ENCODE measurements at regions not wholly inside any gene's neighbourhood (a gene's known extent, or its start where the extent isn't known, plus 50 kb on each side); places are given as distances from the start of the nearest gene placed in this dataset.

DNA sequence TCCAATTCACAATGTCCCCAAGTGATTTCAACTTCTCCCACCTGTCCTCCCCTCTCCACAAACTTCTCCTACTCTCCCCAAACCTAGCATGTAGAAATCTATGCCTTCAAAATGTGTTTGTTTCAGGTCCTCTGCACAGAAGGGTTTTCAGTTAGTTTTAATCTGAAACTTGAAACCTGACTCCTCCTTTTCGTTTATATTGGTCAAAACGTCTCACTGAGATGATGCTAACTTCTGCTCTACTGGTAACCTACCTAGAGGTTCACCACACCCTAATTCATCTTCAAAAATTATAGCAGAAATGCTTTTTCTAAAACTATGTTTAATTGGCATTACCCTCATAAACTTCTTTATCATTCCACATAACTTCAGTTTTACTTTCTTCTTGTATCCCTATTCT lies 401.8 kb upstream of the ADAMTS16 start:
- no peaks in the 10 kb centered on the region for H3K27me3 Mint-ChIP-seq
- DNase-seq, result no peak
- peaks cover 22 to 33% of the 10 kb centered on the region in 2 donors for H3K9me3 Mint-ChIP-seq
- H3K4me3 Mint-ChIP-seq, result no peak overlapping the region
- H3K27ac Mint-ChIP-seq, result no peak overlapping the region
- no peaks in the 10 kb centered on the region for H3K4me1 Mint-ChIP-seq (ENCODE audit: low read depth in 2 of 2)
- ATAC-seq (replicated peaks), result no peak
- H3K36me3 Mint-ChIP-seq (ENCODE audit: insufficient read depth), result peaks cover 2% of the 10 kb centered on the region

DNA sequence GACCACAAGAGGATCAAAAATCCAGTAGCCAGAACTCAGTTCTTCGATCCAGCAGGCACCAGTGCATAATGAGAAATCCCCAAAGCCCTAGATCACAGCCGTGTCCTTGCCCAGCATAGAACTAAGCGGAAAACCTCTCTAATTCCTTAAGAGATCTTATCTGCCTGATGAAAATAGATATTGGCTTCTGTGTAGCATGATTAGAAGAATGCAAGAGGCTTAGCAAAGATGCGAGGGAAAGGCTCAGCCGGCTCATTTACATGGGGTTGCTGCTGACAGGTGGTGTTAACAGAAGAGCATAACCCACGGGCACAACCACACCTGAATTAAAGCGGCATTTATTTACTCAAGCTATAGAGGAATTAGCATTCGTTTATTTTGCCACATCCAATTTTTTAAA lies 400.0 kb upstream of the ADAMTS16 start:
- ATAC-seq (replicated peaks) (no peak), DNase-seq (no peak)
- H3K27ac Mint-ChIP-seq, result no peak overlapping the region
- H3K4me1 Mint-ChIP-seq (ENCODE audit: low read depth in 2 of 2), result no peaks in the 10 kb centered on the region
- H3K36me3 Mint-ChIP-seq (ENCODE audit: insufficient read depth), result peaks cover 2% of the 10 kb centered on the region
- peaks cover 18 to 24% of the 10 kb centered on the region in 2 donors for H3K9me3 Mint-ChIP-seq
- no peaks in the 10 kb centered on the region for H3K27me3 Mint-ChIP-seq
- H3K4me3 Mint-ChIP-seq, result no peak overlapping the region

DNA sequence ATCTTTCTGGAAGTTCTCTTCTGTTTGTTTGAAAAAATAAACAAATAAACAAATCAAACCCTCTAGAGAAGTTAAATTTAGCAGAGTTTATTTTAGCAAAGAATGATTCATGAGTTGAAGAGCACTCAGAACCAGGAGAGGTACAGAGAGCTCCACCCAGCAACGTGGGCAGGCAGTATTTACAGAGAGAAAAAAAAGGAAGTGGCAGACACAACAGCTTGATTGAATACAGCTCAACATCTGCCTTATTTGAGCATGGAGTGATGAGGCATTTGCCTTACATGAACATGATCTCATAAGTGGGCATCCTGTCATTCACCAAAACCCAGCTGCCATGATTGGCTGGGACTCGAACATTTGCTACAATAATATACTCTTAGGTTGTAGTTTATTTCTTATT lies 381.6 kb upstream of the ADAMTS16 start:
- Mint-ChIP-seq H3K9me3 (peaks cover 0 to 17% of the 10 kb centered on the region in 2 donors), H3K27me3 (no peaks in the 10 kb centered on the region), H3K36me3 (ENCODE audit: insufficient read depth) (peaks cover 3% of the 10 kb centered on the region), H3K4me1 (ENCODE audit: low read depth in 2 of 2) (no peaks in the 10 kb centered on the region), H3K27ac (no peak overlapping the region), H3K4me3 (no peak overlapping the region)
- DNase-seq (no peak), ATAC-seq (replicated peaks) (no peak)

DNA sequence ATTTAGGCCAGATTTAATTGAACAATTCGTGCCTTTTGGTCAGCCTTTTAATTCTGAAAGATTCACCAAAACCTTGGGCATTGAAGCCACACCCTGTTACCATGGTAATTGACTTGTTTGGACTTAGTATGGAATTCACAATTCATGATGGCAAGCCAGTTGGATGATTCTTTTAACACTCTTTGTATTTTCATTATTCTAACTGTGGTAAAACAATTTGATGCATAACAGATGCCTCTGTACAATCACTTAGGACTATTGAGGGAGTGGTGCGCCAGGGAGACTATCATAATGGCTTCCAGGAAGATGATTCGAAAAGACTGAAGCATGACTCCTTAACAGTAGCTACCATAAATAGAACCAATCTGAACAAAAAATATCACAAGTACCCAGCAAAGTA lies 381.1 kb upstream of the ADAMTS16 start:
- Mint-ChIP-seq H3K27ac (no peak overlapping the region), H3K4me1 (ENCODE audit: low read depth in 2 of 2) (no peaks in the 10 kb centered on the region), H3K36me3 (ENCODE audit: insufficient read depth) (peaks cover 3% of the 10 kb centered on the region), H3K4me3 (no peak overlapping the region), H3K27me3 (no peaks in the 10 kb centered on the region), H3K9me3 (peaks cover 0 to 17% of the 10 kb centered on the region in 2 donors)
- DNase-seq (no peak), ATAC-seq (replicated peaks) (no peak)

DNA sequence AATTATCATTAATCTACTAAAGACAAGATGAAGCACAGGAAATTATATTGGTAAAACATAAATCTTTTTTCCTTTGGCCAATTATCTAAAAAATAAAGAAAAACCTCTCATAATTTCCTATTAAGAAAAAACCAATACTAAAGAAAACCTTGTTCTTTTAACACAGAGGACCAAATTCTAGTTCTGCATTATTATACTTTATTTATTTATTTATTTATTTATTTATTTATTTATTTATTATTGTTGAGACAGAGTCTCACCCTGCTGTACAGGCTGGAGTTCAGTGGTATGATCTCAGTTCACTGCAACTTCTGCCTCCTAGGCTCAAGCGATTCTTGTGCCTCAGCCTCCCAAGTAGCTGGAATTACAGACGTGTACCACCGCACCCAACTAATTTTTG lies 377.8 kb upstream of the ADAMTS16 start:
- no peaks in the 10 kb centered on the region for H3K27me3 Mint-ChIP-seq
- no peak for ATAC-seq (replicated peaks)
- no peak overlapping the region for H3K27ac Mint-ChIP-seq
- H3K4me3 Mint-ChIP-seq, result no peak overlapping the region
- no peak for DNase-seq
- H3K36me3 Mint-ChIP-seq (ENCODE audit: insufficient read depth), result peaks cover 3% of the 10 kb centered on the region
- no peaks in the 10 kb centered on the region for H3K4me1 Mint-ChIP-seq (ENCODE audit: low read depth in 2 of 2)
- peaks cover 3 to 7% of the 10 kb centered on the region in 2 donors for H3K9me3 Mint-ChIP-seq

DNA sequence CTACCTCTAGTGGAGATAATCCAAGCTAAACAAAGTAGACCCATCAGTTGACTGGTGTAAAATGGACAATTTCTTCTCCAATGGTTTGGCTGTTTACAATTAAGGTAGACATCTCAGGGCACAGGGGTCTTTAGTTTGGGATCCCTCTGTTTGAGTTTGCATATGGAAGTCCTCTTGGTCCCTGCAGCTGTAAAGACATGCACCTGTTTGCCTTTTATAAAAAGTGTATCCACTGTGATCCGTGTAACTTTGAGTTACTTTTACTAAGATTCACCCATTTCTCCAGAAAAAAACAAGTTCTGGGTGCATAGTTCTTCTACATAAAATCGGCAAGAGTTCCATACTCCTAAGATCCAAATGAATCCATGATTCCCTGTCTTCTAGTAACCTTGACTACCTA lies 374.7 kb upstream of the ADAMTS16 start:
- Mint-ChIP-seq H3K27me3 (no peaks in the 10 kb centered on the region), H3K4me3 (no peak overlapping the region), H3K4me1 (ENCODE audit: low read depth in 2 of 2) (no peaks in the 10 kb centered on the region), H3K36me3 (ENCODE audit: insufficient read depth) (peaks cover 3% of the 10 kb centered on the region), H3K9me3 (peaks cover 3 to 18% of the 10 kb centered on the region in 2 donors), H3K27ac (no peak overlapping the region)
- DNase-seq (no peak), ATAC-seq (replicated peaks) (no peak)

DNA sequence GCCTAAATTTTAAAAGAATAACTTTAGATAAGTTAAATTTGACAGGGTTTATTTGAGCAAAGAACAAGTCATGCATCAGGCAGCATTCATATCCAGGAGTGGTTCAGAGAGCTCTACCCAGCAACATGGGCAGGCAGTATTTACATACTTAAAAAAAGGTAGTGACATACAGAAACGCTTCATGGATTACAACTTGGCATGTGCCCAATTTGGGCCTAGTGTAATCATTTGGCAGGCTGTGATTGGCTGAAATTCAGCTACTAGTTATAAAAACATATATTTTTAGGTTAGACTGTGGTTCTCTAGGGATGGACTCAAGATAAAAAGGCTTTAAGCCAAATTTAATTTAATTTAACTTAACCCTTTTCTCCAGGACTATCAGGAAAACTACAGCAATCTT lies 374.0 kb upstream of the ADAMTS16 start:
- H3K36me3 Mint-ChIP-seq (ENCODE audit: insufficient read depth), result peaks cover 3% of the 10 kb centered on the region
- no peak overlapping the region for H3K4me3 Mint-ChIP-seq
- H3K9me3 Mint-ChIP-seq, result peaks cover 3 to 18% of the 10 kb centered on the region in 2 donors
- no peak for DNase-seq
- ATAC-seq (replicated peaks), result no peak
- H3K4me1 Mint-ChIP-seq (ENCODE audit: low read depth in 2 of 2), result no peaks in the 10 kb centered on the region
- H3K27me3 Mint-ChIP-seq, result no peaks in the 10 kb centered on the region
- H3K27ac Mint-ChIP-seq, result no peak overlapping the region

DNA sequence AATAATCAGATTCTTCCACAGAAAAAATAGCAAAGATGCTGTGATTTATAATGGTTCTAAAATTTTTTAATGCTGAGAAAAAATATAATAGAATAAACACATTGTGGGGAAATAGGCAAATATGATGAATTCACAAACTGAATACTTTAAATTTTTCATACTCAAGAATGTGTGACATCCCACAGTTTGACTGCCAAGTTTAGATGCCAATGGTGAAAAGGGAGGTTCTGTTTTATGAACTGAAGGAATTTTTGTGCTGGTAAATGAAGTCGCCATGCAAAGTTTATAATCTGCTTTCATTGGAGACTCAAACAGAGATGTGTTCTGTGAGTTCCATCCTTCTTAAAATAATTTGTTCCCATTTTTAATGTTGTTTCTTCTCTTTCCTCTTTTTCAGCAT lies 367.5 kb upstream of the ADAMTS16 start:
- Mint-ChIP-seq H3K27me3 (no peaks in the 10 kb centered on the region), H3K36me3 (ENCODE audit: insufficient read depth) (no peaks in the 10 kb centered on the region), H3K4me1 (ENCODE audit: low read depth in 2 of 2) (no peaks in the 10 kb centered on the region), H3K4me3 (no peak overlapping the region), H3K27ac (no peak overlapping the region), H3K9me3 (peaks cover 0 to 11% of the 10 kb centered on the region in 2 donors)
- DNase-seq (no peak), ATAC-seq (replicated peaks) (no peak)

DNA sequence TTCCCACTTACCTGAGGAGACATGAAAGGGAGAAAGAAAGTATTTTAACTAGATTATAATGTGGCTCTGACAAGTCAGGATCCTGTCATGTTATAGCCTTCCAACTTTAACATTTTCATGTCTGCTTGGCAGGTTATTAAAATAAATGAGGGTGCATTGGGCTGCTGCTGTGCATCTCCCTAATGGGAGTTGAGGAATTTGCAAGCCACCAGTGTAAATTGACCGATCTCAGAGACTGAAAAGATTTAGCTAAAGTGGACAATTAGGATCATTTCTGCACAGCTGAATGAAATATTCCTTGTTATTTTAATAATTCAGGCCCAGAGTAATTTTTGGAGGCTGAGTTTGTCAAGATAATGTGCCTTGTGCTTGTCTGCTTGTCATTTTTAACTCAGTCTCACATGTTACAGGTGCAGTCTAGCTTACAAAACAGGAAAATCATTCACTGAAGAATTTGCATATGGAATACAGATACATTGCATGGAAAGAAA lies 366.3 kb upstream of the ADAMTS16 start:
- H3K4me1 Mint-ChIP-seq (ENCODE audit: low read depth in 2 of 2), result no peaks in the 10 kb centered on the region
- ATAC-seq (replicated peaks) (no peak), DNase-seq (no peak)
- H3K27ac Mint-ChIP-seq, result no peak overlapping the region
- H3K27me3 Mint-ChIP-seq, result no peaks in the 10 kb centered on the region
- H3K36me3 Mint-ChIP-seq (ENCODE audit: insufficient read depth), result no peaks in the 10 kb centered on the region
- no peak overlapping the region for H3K4me3 Mint-ChIP-seq
- H3K9me3 Mint-ChIP-seq, result peaks cover 1 to 8% of the 10 kb centered on the region in 2 donors

DNA sequence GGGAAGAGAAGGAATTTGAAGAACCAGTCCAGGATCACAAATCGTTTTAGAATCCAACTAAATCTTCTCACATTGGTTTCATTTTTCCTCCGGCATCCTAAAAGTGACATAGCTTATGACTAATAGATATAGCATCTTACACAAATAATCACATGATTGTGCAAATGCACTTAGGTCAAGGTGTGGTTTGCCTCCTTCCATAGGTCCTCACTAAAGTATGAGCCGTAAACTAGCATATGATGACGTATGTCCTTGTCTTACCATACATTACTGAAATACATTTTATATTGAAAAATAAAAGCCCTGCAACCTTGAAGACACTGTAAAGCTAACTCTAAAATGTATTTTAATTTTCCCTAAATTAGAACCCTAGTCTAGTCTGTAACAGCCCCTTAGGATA lies 362.7 kb upstream of the ADAMTS16 start:
- no peak overlapping the region for H3K4me3 Mint-ChIP-seq
- H3K27me3 Mint-ChIP-seq, result no peaks in the 10 kb centered on the region
- H3K4me1 Mint-ChIP-seq (ENCODE audit: low read depth in 2 of 2), result no peaks in the 10 kb centered on the region
- H3K27ac Mint-ChIP-seq, result no peak overlapping the region
- H3K36me3 Mint-ChIP-seq (ENCODE audit: insufficient read depth), result no peaks in the 10 kb centered on the region
- ATAC-seq (replicated peaks) (no peak), DNase-seq (no peak)
- H3K9me3 Mint-ChIP-seq, result peaks cover 6 to 9% of the 10 kb centered on the region in 2 donors

DNA sequence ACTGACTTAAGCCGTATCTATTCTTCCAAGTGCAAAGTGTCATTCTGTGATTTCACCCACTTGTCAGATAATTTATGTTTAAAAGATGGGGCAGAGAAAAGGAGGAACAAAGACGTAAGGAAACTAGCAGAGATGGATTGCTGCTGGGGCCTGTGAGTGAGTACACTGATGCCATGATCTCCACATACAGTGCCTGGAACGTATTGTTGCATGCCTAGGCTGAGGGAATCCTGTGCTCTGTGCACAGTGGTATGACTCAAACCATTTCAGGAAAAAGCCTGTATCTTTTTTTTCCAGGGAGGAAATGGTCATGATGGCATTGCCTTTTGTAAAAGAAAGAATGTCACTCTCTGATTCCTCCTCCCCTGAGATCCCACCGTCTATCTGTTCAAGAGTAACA lies 359.5 kb upstream of the ADAMTS16 start:
- no peak overlapping the region for H3K4me3 Mint-ChIP-seq
- DNase-seq (no peak), ATAC-seq (replicated peaks) (no peak)
- H3K27me3 Mint-ChIP-seq, result no peaks in the 10 kb centered on the region
- H3K36me3 Mint-ChIP-seq (ENCODE audit: insufficient read depth), result no peaks in the 10 kb centered on the region
- peaks cover 16 to 18% of the 10 kb centered on the region in 2 donors for H3K9me3 Mint-ChIP-seq
- H3K27ac Mint-ChIP-seq, result no peak overlapping the region
- H3K4me1 Mint-ChIP-seq (ENCODE audit: low read depth in 2 of 2), result no peaks in the 10 kb centered on the region

DNA sequence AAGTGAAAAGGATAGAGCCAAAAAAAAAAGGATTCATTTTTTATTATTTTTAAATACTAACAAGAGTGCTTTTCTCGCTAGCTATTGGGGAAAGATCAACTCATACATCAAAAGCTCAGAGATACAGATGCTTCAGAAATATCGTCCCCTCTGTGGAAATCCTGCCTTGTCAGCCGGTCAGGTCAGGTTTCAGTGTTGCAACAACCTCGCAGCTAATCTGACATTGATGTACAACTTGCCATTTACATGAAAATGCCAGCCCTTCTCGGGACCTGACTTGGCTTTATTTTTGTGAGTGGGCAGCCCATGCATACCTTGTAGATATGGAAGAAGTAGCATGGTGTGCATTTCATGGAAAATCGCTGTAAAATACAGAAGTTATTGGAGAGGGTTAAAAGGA lies 358.8 kb upstream of the ADAMTS16 start:
- Mint-ChIP-seq H3K36me3 (ENCODE audit: insufficient read depth) (no peaks in the 10 kb centered on the region), H3K9me3 (peaks cover 18 to 25% of the 10 kb centered on the region in 2 donors), H3K4me3 (no peak overlapping the region), H3K27ac (no peak overlapping the region), H3K4me1 (ENCODE audit: low read depth in 2 of 2) (no peaks in the 10 kb centered on the region), H3K27me3 (no peaks in the 10 kb centered on the region)
- ATAC-seq (replicated peaks) (no peak), DNase-seq (no peak)

DNA sequence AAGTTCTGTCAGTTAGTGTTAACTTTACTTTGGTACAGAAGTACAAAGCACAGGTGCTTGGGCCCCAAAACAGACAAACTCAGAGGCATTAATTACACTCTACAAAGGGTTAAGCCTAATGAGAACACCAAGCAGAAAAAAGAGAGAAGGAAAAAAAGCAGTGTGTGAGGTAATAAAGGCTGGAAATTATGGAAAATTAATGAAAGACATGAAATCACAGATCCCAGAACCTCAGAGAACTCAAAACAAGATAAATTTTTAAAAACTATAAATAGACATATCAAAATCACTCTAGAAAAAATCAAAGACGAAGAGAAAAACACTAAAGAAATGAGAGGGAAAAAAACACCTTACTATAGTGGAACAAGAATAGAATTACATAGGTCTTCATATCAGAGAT lies 354.2 kb upstream of the ADAMTS16 start:
- ATAC-seq (replicated peaks) (no peak), DNase-seq (no peak)
- Mint-ChIP-seq H3K27ac (no peak overlapping the region), H3K4me3 (no peak overlapping the region), H3K4me1 (ENCODE audit: low read depth in 2 of 2) (no peaks in the 10 kb centered on the region), H3K9me3 (peaks cover 12 to 29% of the 10 kb centered on the region in 2 donors), H3K27me3 (no peaks in the 10 kb centered on the region), H3K36me3 (ENCODE audit: insufficient read depth) (no peaks in the 10 kb centered on the region)

DNA sequence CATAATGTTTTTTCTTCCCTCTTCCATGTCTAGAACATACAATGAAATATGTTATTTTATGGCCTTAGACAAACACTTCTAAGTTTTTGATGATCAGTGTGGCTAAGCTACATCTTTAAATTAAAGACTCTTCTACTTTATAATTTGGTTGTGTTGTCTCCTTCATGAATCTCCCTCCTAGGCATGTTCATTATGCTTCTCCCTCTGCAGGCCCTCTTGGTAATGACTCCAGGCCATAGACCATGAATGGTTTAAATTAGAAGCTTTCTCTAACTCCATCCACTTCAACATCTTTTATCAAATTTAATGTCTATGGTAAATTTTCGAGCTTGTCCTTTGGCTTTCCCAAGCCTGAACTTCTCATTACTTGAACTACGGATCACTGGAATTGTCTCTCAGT lies 342.7 kb upstream of the ADAMTS16 start:
- H3K4me3 Mint-ChIP-seq, result no peak overlapping the region
- no peak for ATAC-seq (replicated peaks)
- H3K36me3 Mint-ChIP-seq (ENCODE audit: insufficient read depth), result no peaks in the 10 kb centered on the region
- H3K9me3 Mint-ChIP-seq, result peaks cover 2 to 5% of the 10 kb centered on the region in 2 donors
- no peaks in the 10 kb centered on the region for H3K4me1 Mint-ChIP-seq (ENCODE audit: low read depth in 2 of 2)
- DNase-seq, result no peak
- H3K27ac Mint-ChIP-seq, result no peak overlapping the region
- no peaks in the 10 kb centered on the region for H3K27me3 Mint-ChIP-seq

DNA sequence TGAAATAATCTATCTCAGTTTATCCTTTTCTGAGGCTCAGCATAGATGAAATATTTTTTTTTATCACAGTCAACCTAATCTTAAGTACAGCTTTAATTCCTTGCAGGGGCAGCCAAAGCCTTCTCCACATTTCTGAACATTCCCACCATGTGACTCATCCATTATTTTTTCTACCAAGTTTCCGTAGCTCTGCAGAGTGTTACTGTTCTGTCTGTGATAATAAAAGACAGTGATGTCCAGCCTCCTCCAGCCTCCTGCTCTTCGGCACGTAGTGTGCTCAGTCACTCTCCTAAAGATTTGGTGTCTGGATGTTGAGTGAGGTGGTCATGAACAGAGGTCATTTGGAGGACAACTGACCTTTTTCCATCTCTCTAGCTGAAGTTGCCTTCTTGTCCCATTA lies 338.1 kb upstream of the ADAMTS16 start:
- Mint-ChIP-seq H3K4me1 (ENCODE audit: low read depth in 2 of 2) (no peaks in the 10 kb centered on the region), H3K9me3 (peaks cover 2 to 5% of the 10 kb centered on the region in 2 donors), H3K4me3 (no peak overlapping the region), H3K36me3 (ENCODE audit: insufficient read depth) (no peaks in the 10 kb centered on the region), H3K27me3 (no peaks in the 10 kb centered on the region), H3K27ac (no peak overlapping the region)
- DNase-seq (no peak), ATAC-seq (replicated peaks) (no peak)

Measured in effector memory CD8-positive, alpha-beta T cell (primary cell).